Activated CD4-positive, alpha-beta T cell treated with anti-CD3 and anti-CD28 coated beads, Interleukin-2, Interleukin-4, amounts not matched to agents 100 ng/mL and 50 ng/mL, durations not matched to agents 16 hours and 8 hours (primary cell): ENCODE measurements at regions not wholly inside any gene's neighbourhood (a gene's known extent, or its start where the extent isn't known, plus 50 kb on each side); places are given as distances from the start of the nearest gene placed in this dataset.
"Not testable (repeated sequence)": the region's sequence is repeated elsewhere in the genome, so short reads cannot be mapped to it uniquely, and the experiment has no call there.

Source experiments
- DNase-seq: peaks from one replicate; pipeline ENCODE4 v3.0.0-alpha.2; 2020; ENCODE audit warnings: low spot score

- not testable (repeated sequence) for DNase-seq
These were observed 921.0 kb upstream of the ADAMTS5 start for GRCh38 chr21:27887808-27888455.

- DNase-seq, result no peak
These were observed 918.4 kb upstream of the ADAMTS5 start for GRCh38 chr21:27885296-27885711.

GRCh38 chr21:27881331-27881730 lies 914.4 kb upstream of the ADAMTS5 start:
- DNase-seq, result not testable (repeated sequence)

- not testable (repeated sequence) for DNase-seq
These were observed 905.5 kb upstream of the ADAMTS5 start for GRCh38 chr21:27872411-27872810.

DNA sequence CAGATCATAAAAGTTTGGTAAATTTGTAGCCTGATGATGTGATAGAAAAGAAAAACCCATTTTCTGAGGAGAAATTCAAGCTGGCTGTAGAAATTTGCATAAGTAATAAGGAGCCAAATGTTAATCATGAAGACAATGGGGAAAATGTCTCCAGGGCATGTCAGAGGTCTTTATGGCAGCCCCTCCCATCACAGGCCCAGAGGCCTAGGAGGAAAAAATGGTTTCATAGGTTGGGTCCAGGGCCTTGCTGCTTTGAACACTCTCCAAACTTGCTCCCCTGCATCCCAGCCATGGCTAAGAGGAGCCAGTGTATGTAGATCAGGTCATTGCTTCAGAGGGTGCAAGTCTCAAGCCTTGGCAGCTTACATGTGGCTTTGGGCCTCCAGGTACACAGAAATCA lies 903.9 kb upstream of the ADAMTS5 start:
- DNase-seq, result not testable (repeated sequence)

GRCh38 chr21:27860314-27860955 lies 893.5 kb upstream of the ADAMTS5 start:
- peak; percentile 0 for DNase-seq

- not testable (repeated sequence) for DNase-seq
These were observed 891.4 kb upstream of the ADAMTS5 start for GRCh38 chr21:27858053-27858825.

DNA sequence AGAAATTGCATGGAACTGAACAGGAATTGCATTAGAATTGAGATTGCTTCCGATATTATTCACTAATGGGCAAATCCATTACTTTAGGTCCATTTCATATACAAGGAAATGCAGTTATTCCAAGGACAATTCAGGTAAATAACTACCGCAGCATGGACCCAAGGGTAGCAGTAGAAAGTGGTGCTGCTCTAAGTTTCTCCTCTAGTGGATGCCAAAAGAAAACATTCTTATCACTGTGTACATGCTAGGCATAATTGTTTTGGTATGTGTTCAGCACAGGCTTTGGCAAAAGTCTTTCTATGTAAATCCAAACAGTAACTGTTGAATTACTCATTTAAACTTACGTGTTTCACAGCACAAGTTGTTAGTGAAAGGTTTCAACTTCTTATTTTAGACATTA lies 890.1 kb upstream of the ADAMTS5 start:
- not testable (repeated sequence) for DNase-seq

DNA sequence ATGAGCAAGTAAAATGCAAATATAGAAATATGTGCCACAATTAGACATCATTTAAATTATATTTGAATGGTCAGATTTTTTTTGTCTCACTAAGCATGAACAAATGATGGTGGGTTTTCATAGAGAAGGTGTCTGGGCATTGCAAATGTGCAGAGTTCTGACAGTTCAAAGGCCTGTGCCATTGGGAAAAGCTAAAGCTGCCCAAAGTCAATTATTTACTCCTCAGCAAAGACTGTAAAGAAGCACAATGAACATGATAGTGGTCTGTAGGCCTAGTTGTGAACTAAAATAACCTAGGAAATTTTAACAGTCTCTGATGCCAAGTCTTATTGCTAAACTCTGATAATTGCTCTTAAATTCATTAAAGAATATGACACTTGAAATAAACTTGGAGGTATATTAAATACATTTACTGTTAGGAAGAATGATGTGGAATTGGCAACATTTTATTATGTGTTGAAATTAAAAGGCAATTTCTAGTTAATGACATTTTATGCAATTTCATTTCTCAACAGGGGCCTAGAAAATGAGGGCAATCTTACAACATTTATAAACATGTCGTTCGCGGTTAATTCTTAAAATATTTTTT lies 874.3 kb upstream of the ADAMTS5 start:
- DNase-seq, result no peak

GRCh38 chr21:27840262-27840661 lies 873.4 kb upstream of the ADAMTS5 start:
- no peak for DNase-seq

GRCh38 chr21:27839512-27840115 lies 872.7 kb upstream of the ADAMTS5 start:
- no peak for DNase-seq

- no peak for DNase-seq
These were observed 871.7 kb upstream of the ADAMTS5 start for GRCh38 chr21:27838573-27838972.

GRCh38 chr21:27837936-27838335 lies 871.0 kb upstream of the ADAMTS5 start:
- DNase-seq, result no peak

- no peak for DNase-seq
These were observed 866.4 kb upstream of the ADAMTS5 start for GRCh38 chr21:27833298-27833697.

DNA sequence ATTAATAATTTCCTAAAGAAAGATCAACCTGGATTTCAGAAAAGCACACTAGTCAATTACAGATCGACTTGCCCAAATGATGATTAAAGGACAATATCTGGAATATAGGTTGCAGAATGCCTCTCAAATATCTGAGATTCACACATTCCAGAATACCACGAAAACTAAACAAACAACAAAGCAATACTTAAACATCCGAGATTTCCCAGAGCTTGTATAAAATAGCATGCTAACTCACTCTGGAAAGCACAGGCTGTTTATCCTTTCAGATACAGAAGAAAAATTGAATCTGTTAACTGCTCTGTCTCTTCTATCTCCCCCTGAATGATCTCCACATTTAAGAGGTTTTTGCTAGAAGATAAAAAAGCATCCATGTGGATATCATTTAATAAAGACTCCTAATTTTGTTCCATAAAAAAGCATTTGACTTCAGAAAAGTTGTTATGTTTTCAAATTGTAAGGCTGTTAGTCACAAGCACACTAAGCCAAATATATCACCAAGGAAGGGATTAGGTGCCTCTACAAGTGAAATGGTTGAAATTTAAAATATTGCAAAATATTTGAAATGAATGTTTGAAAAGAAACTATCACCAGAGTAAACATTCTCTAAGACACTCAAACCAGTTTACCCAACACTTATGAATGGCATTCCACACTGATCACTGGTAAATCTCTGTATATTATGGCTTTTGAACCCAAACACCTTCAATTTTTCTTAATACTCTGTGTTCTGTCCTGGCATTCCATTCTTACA lies 865.1 kb upstream of the ADAMTS5 start:
- DNase-seq, result no peak

DNA sequence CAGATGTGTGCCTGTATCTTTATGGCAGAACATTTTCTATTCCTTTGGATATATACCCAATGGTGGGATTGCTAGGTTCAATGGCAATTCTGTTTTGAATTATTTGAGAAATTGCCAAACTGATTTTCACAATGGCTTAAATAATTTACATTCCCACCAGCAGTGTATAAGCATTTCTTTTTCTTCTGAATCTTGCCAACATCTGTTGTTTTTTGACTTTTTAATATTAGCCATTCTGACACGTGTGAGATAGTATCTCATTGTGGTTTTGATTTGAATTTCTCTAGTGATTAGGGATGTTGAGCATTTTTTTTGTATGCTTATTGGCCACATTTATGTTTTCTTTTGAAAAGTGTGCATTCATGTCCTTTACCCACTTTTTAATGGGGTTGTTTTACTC lies 864.3 kb upstream of the ADAMTS5 start:
- no peak for DNase-seq

GRCh38 chr21:27827972-27828371 lies 861.1 kb upstream of the ADAMTS5 start:
- DNase-seq, result no peak

- DNase-seq, result no peak
These were observed 858.1 kb upstream of the ADAMTS5 start for GRCh38 chr21:27825035-27825434.

DNA sequence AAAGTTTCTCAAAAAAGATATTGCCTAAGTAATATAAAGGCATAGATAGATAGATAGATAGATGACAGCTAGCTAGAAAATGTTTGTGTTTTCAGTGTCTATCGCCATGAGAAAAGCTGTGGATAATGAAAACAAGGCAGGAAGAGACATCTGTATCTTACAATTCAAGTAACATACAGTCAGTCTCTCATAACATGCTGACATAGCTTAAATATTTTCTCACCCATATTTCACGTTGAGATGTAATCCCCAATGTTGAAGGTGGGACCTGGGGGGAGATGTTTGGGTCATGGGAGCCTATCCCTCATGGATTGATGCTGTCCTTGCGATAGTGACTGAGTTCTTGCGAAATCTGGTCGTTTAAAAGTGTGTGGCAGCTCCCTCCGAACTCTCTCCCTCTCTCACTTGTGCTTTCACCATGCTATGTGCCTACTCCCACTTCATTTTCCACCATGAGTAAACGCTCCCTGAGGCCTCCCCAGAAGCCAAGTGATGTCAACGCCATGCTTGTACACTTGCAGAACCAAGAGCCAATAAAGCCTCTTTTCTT lies 856.8 kb upstream of the ADAMTS5 start:
- no peak for DNase-seq

GRCh38 chr21:27820342-27820741 lies 853.5 kb upstream of the ADAMTS5 start:
- DNase-seq, result no peak

GRCh38 chr21:27819299-27819698 lies 852.4 kb upstream of the ADAMTS5 start:
- no peak for DNase-seq
